Lower leg skin (tissue), 4 donors: ENCODE measurements at regions not wholly inside any gene's neighbourhood (a gene's known extent, or its start where the extent isn't known, plus 50 kb on each side); places are given as distances from the start of the nearest gene placed in this dataset.

Source experiments
- DNase-seq, 2 donors: peaks; one replicate each; pipeline ENCODE4 v3.0.0-alpha.2; 2019; ENCODE audit warnings: low spot score in 2 of 2
- H3K4me3 ChIP-seq: fragments of 200-600 bp; sonication (generic); 2 replicates; pipeline ENCODE4 v1.5.1; 2017; ENCODE audit warnings: mild to moderate bottlenecking, low read depth; ENCODE audit not compliant: poor library complexity, severe bottlenecking
- POLR2A ChIP-seq, 2 donors: fragments of 450-650 bp; IDR thresholded peaks; one replicate each; pipeline ENCODE4 v1.6.1; 2016 to 2017; ENCODE audit warnings: antibody characterized with exemption in 2 of 2, mild to moderate bottlenecking in 1 of 2, moderate library complexity in 1 of 2
- WGBS, 2 donors: methylation state at CpG; one replicate each; pipeline ENCODE4 v1.1.5; 2018; 5-methylcytosine and 5-hydroxymethylcytosine counted together
- intact Hi-C: fragments of 100-400 bp; cut with DNase I; formaldehyde crosslinking; loops from one replicate; pipeline ENCODE4 v1.15.0; 2023; ENCODE audit warnings: low total_unique reads
- TF ChIP-seq, protein P1 (sequence below), 3 donors: fragments of 450-650 bp; IDR thresholded peaks; one replicate each; pipeline ENCODE4 v1.5.1; 2016; ENCODE audit warnings: antibody characterized with exemption in 3 of 3, mild to moderate bottlenecking in 3 of 3, moderate library complexity in 2 of 3

DNA sequence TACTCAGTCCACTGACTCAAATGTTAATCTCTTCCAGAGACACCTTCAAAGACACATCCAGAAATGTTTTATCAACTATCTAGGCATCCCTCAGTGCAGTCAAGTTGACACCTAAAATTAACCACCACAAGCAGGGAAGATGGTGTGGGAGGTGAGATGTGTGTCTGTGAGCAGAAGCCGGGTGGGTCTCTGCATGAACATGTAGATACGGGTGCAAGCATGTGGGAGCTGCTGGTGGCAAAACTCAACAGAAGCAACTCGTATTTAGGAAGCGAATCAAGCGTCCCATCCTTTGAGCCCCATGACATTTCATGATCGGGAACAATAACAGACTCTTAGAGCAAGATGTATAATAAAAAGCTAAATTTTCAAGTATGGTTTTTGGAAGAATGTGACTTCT lies 110.0 kb upstream of the C14orf180 start:
- WGBS, 2 donors: 52 to 60% methylated on average over 6 of the region's 6 CpGs
- no peak for TF ChIP-seq POLR2A (IDR thresholded peaks at IDR 0.05)
- TF ChIP-seq, protein P1, sequence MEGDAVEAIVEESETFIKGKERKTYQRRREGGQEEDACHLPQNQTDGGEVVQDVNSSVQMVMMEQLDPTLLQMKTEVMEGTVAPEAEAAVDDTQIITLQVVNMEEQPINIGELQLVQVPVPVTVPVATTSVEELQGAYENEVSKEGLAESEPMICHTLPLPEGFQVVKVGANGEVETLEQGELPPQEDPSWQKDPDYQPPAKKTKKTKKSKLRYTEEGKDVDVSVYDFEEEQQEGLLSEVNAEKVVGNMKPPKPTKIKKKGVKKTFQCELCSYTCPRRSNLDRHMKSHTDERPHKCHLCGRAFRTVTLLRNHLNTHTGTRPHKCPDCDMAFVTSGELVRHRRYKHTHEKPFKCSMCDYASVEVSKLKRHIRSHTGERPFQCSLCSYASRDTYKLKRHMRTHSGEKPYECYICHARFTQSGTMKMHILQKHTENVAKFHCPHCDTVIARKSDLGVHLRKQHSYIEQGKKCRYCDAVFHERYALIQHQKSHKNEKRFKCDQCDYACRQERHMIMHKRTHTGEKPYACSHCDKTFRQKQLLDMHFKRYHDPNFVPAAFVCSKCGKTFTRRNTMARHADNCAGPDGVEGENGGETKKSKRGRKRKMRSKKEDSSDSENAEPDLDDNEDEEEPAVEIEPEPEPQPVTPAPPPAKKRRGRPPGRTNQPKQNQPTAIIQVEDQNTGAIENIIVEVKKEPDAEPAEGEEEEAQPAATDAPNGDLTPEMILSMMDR (IDR thresholded peaks at IDR 0.05): no peak
- no peak for DNase-seq
- H3K4me3 ChIP-seq: no peak overlapping the region
- intact Hi-C loops: no loop called here

DNA sequence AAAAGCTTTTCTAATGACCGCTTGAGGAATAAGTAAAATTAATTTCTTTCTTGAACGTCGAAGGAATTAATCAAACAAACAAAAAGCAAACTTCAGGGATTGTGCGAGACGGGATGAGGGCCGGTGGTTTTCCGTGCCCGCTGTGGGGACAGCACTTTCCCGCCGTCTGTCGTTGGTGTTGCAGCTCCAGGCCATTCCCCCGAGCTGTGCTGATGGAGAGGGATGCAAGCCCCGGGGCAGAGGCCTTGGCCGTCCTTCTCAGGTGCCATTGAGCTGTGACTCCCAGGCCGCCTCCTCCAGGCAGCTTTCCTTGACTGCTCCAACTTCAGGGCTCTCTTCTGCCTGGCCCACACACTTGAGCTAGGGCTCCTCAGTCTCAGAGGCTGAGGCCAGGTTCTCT lies 109.0 kb upstream of the C14orf180 start:
- 86 to 87% methylated on average over 13 to 15 of the region's 15 CpGs for WGBS, 2 donors

DNA sequence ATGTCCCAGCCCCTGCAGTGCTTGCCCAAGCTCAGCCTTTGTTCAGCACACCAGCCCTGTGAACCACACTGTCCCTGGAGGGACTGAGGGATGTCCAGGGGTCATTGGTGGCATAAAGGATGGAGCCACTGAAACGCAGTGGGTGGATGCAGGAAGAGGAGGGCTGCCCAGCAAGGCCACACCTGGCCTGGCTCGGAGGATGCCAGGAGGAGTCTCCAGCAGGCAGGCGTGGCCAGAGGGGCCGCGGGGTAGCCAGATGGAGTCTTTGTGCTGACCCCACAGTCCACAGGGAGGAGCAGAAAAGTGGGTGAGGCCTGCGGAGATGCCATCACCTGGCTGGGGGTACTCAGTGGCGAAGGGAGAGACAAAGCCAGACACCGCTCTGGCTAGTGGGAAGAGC lies 108.5 kb upstream of the C14orf180 start:
- no peak overlapping the region for H3K4me3 ChIP-seq
- 83 to 84% methylated on average over 8 of the region's 8 CpGs for WGBS, 2 donors
- no peak for DNase-seq
- intact Hi-C loops: no loop called here
- TF ChIP-seq, protein P1 (IDR thresholded peaks at IDR 0.05): no peak
- TF ChIP-seq POLR2A (IDR thresholded peaks at IDR 0.05): no peak

More for the DNA sequence above, 109.0 kb upstream of the C14orf180 start:
- TF ChIP-seq, protein P1 (IDR thresholded peaks at IDR 0.05): no peak
- TF ChIP-seq POLR2A (IDR thresholded peaks at IDR 0.05): no peak
- DNase-seq: no peak
- intact Hi-C loops: no loop called here
- no peak overlapping the region for H3K4me3 ChIP-seq

DNA sequence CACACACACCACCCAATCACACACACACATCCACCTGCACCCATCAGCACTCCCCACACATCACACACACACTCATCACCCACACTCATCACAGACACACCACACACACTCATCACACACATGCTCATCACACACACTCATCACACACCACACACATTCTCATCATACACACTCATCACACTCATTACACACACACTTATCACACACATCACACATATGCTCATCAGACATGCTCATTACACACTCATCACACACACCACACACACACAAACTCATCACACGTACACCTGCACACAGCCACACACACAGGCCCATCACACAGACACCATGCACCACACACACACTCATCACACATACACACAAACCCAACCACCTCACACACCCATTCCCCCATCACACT lies 107.5 kb upstream of the C14orf180 start:
- 82 to 93% methylated on average over 1 of the region's 1 CpG for WGBS, 2 donors
- no peak overlapping the region for H3K4me3 ChIP-seq
- intact Hi-C loops: no loop called here
- DNase-seq: no peak
- TF ChIP-seq, protein P1 (IDR thresholded peaks at IDR 0.05): peak in 1 of 3 donors; percentile 23
- no peak for TF ChIP-seq POLR2A (IDR thresholded peaks at IDR 0.05)

DNA sequence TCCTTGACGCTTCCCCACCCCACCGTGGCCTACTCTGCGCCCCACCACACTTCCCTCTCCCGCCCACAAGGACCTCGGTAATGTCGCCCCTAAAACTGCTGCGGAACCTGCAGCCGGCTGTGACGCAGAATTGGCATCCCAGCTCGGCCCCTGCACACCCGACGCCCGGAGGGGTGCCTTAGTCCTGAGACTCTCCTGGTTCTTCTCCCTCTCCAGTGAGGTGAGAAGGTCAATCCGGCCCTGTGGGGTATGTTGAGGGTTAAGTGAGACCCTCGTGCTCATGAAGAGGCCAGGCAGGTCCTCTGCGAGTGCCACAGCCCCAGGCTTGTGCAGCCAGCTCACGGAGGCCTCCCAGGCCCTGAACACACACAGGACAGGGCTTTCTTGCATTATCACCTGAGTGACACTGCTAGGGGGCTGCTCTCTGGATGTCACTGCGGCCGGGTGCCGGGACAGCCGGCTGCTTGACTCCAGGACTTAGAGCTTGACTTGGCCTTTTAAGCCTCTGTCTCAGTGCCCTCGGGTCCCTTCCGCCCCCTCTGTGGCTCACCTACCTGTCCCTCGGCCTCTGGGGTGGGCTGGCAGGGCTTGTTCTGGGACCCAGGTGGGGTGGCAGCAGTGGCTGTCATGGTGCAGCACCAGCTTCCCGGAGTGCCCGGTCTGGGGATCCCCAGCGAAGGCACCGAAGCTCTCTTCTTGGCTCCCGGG lies 106.9 kb upstream of the C14orf180 start:
- H3K4me3 ChIP-seq: no peak overlapping the region
- intact Hi-C loops: no loop called here
- no peak for TF ChIP-seq POLR2A (IDR thresholded peaks at IDR 0.05)
- TF ChIP-seq, protein P1 (IDR thresholded peaks at IDR 0.05): no peak
- 79 to 82% methylated on average over 22 to 23 of the region's 29 CpGs for WGBS, 2 donors
- no peak for DNase-seq

DNA sequence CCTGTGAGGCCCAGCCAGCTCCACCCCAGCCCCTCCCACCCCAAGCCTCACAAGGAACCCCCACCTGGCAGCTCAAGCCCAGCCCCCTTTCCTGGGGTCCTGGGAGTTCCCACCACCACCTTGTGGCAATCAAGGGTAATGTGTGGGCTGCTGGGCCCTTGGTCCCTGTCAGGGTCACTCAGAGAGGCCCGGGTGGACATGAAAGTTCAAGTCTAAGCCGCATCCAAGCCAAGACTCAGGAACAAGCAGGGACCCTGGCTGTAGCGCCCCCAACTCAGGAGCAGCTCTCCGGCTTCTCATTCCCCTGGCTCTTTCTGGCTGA lies 106.4 kb upstream of the C14orf180 start:
- 61 to 80% methylated on average over 4 of the region's 4 CpGs for WGBS, 2 donors
- intact Hi-C loops: no loop called here
- DNase-seq: no peak
- no peak for TF ChIP-seq POLR2A (IDR thresholded peaks at IDR 0.05)
- TF ChIP-seq, protein P1 (IDR thresholded peaks at IDR 0.05): no peak
- H3K4me3 ChIP-seq: no peak overlapping the region
